Liver (tissue), 7 donors: ENCODE measurements at regions not wholly inside any gene's neighbourhood (a gene's known extent, or its start where the extent isn't known, plus 50 kb on each side); places are given as distances from the start of the nearest gene placed in this dataset.
A peak's percentile ranks its signal among the peaks of the same experiment; 100 is the strongest.

Experiments
- DNase-seq: peaks from one replicate; pipeline ENCODE4 v3.0.0-alpha.2; 2017; ENCODE audit warnings: low spot score
- H3K27ac ChIP-seq, 2 donors: one replicate each; pipeline ENCODE4 v1.7.0; 2013; ENCODE audit warnings: inconsistent platforms in 2 of 2, low read length in 2 of 2, control low read depth in 1 of 2, low read depth in 1 of 2, mild to moderate bottlenecking in 1 of 2
- H3K27me3 ChIP-seq, 4 donors: one replicate each; pipeline versions ENCODE4 v1.6.1 to v1.7.0; 2013; ENCODE audit warnings: low read length in 3 of 4, inconsistent platforms in 1 of 4, mild to moderate bottlenecking in 1 of 4, moderate library complexity in 1 of 4; ENCODE audit not compliant: control insufficient read depth in 4 of 4, insufficient read depth in 4 of 4
- H3K36me3 ChIP-seq, 4 donors: one replicate each; pipeline versions ENCODE4 v1.6.1 to v1.7.0; 2013; ENCODE audit warnings: low read length in 3 of 4, mild to moderate bottlenecking in 3 of 4, low read depth in 1 of 4, moderate library complexity in 1 of 4; ENCODE audit not compliant: control insufficient read depth in 4 of 4, insufficient read depth in 3 of 4
- H3K4me1 ChIP-seq, 4 donors: one replicate each; pipeline versions ENCODE4 v1.6.1 to v1.7.0; 2013; ENCODE audit warnings: low read length in 3 of 4, mild to moderate bottlenecking in 3 of 4, moderate library complexity in 1 of 4; ENCODE audit not compliant: control insufficient read depth in 4 of 4, insufficient read depth in 4 of 4
- H3K4me3 ChIP-seq, 3 donors: one replicate each; pipeline versions ENCODE4 v1.6.1 to v1.7.0; 2013; ENCODE audit warnings: low read length in 3 of 3, control low read depth in 1 of 3, low read depth in 1 of 3, mild to moderate bottlenecking in 1 of 3
- H3K9ac ChIP-seq, 2 donors: one replicate each; pipeline ENCODE4 v1.7.0; 2013; ENCODE audit warnings: low read length in 2 of 2, mild to moderate bottlenecking in 2 of 2, moderate library complexity in 2 of 2, control low read depth in 1 of 2, low read depth in 1 of 2
- H3K9me3 ChIP-seq, 4 donors: one replicate each; pipeline versions ENCODE4 v1.6.1 to v1.7.0; 2013; ENCODE audit warnings: low read length in 3 of 4; ENCODE audit not compliant: control insufficient read depth in 4 of 4
- FOXA1 ChIP-seq: IDR thresholded peaks from 2 replicates; pipeline ENCODE4 v1.6.1; 2016; ENCODE audit warnings: antibody characterized with exemption
- GABPA ChIP-seq, 2 donors: IDR thresholded peaks in 1 of 2; conservative IDR thresholded peaks in 1 of 2; 2 replicates each; pipeline ENCODE4 v1.6.1; 2016; ENCODE audit warnings: antibody characterized with exemption in 2 of 2, mild to moderate bottlenecking in 1 of 2, moderate library complexity in 1 of 2
- HNF4A ChIP-seq, 2 donors: conservative IDR thresholded peaks; 2 replicates each; pipeline ENCODE4 v1.6.1; 2016; ENCODE audit warnings: antibody characterized with exemption in 2 of 2, mild to moderate bottlenecking in 2 of 2
- HNF4G ChIP-seq: IDR thresholded peaks from 2 replicates; pipeline ENCODE4 v1.6.1; 2016; ENCODE audit warnings: antibody characterized with exemption
- RAD21 ChIP-seq, 2 donors: IDR thresholded peaks; 2 replicates each; pipeline ENCODE4 v1.6.1; 2016; ENCODE audit warnings: antibody characterized with exemption in 2 of 2, mild to moderate bottlenecking in 2 of 2
- RXRA ChIP-seq, 2 donors: IDR thresholded peaks; 2 replicates each; pipeline ENCODE4 v1.6.1; 2017 to 2018; ENCODE audit warnings: antibody characterized with exemption in 2 of 2, mild to moderate bottlenecking in 1 of 2
- SP1 ChIP-seq: IDR thresholded peaks from 2 replicates; pipeline ENCODE4 v1.6.1; 2018; ENCODE audit warnings: antibody characterized with exemption, mild to moderate bottlenecking
- TAF1 ChIP-seq: conservative IDR thresholded peaks from 2 replicates; pipeline ENCODE4 v1.6.1; 2016; ENCODE audit warnings: antibody characterized with exemption, mild to moderate bottlenecking
- WGBS: extraction: QIAGEN DNeasy Blood & Tissue Kit; methylation state at CpG from one replicate; pipeline ENCODE4 v1.1.7; 2013; 5-methylcytosine and 5-hydroxymethylcytosine counted together
- TF ChIP-seq, protein P1 (sequence below): IDR thresholded peaks from 2 replicates; pipeline ENCODE4 v1.6.1; 2016; ENCODE audit warnings: antibody characterized with exemption
- TF ChIP-seq, protein P2 (sequence below): IDR thresholded peaks from 2 replicates; pipeline ENCODE4 v1.6.1; 2016; ENCODE audit warnings: antibody characterized with exemption
- donor health status: healthy.
- donor health status: healthy.
- donor health status: healthy.
- donor health status: healthy.

DNA sequence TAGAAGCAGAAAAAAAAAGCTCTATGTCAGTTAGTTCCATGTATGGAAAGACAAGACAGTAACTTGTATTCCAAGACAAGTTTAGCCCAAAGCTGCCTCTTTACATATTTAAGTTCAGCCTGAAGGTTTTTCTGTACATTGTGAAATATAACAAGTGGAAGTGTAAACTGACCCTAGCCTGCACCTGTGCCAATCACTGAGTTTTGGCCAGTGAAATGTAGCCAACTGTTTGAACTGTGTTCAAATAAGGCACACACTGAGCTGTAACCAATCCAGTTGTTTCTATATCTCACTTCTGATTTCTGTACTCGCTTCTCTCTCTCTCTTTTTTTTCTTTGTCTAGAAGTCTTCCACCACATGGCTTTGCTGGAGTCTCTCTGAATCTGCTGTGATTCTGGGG is 1227.1 kb downstream of the NCAM2 start:
- Histone ChIP-seq H3K4me1 (peaks cover 0 to 6% (median under 1%) of the 10 kb centered on the region in 4 donors), H3K36me3 (no peaks in the 10 kb centered on the region), H3K9ac (no peak overlapping the region), H3K4me3 (no peak overlapping the region), H3K27ac (no peak overlapping the region), H3K9me3 (no peaks in the 10 kb centered on the region), H3K27me3 (no peaks in the 10 kb centered on the region)
- TF ChIP-seq RXRA (IDR thresholded peaks at IDR 0.05): peak in 1 of 2 donors; percentile 29
- peak in 1 of 2 donors; percentile 6 for TF ChIP-seq RAD21 (IDR thresholded peaks at IDR 0.05)
- TF ChIP-seq GABPA (IDR thresholded peaks at IDR 0.05 in 1 of 2, conservative IDR thresholded peaks at IDR 0.05 in 1 of 2): no peak
- TF ChIP-seq HNF4A (conservative IDR thresholded peaks at IDR 0.05): peak in 1 of 2 donors; percentile 43
- no peak for DNase-seq
- 26% methylated on average over 1 of the region's 1 CpG for WGBS

DNA sequence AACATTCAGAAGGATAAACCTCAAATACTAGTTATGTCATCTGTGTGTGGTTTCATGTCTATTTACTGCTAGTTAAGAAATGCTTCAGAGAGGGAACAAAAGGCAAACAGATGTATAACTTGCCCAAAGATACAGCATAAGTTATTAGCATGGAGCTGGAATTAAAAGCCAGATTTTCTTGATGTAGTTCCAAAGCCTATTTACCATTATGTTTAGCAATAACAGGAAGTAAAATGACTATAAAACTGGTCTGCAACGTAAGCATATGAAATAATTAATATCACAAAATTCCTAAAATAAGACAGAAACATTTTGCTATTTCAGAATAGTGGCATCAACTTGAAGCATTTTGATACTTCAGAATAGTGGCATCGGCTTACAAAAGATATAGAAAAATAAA is 1232.8 kb downstream of the NCAM2 start:
- no peak for DNase-seq
- H3K27ac ChIP-seq: no peak overlapping the region
- TF ChIP-seq HNF4G: no peak
- TF ChIP-seq, protein P1, sequence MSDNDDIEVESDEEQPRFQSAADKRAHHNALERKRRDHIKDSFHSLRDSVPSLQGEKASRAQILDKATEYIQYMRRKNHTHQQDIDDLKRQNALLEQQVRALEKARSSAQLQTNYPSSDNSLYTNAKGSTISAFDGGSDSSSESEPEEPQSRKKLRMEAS: no peak
- no peak for TF ChIP-seq RAD21 (IDR thresholded peaks at IDR 0.05)
- TF ChIP-seq, protein P2, sequence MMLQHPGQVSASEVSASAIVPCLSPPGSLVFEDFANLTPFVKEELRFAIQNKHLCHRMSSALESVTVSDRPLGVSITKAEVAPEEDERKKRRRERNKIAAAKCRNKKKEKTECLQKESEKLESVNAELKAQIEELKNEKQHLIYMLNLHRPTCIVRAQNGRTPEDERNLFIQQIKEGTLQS: no peak
- TF ChIP-seq SP1: no peak
- TF ChIP-seq RXRA (IDR thresholded peaks at IDR 0.05): no peak
- TF ChIP-seq FOXA1: no peak
- no peak overlapping the region for H3K4me3 ChIP-seq
- no peak overlapping the region for H3K9ac ChIP-seq
- H3K9me3 ChIP-seq: no peaks in the 10 kb centered on the region
- H3K36me3 ChIP-seq: no peaks in the 10 kb centered on the region
- no peaks in the 10 kb centered on the region for H3K27me3 ChIP-seq
- H3K4me1 ChIP-seq: no peaks in the 10 kb centered on the region
- 75% methylated on average over 2 of the region's 2 CpGs for WGBS

DNA sequence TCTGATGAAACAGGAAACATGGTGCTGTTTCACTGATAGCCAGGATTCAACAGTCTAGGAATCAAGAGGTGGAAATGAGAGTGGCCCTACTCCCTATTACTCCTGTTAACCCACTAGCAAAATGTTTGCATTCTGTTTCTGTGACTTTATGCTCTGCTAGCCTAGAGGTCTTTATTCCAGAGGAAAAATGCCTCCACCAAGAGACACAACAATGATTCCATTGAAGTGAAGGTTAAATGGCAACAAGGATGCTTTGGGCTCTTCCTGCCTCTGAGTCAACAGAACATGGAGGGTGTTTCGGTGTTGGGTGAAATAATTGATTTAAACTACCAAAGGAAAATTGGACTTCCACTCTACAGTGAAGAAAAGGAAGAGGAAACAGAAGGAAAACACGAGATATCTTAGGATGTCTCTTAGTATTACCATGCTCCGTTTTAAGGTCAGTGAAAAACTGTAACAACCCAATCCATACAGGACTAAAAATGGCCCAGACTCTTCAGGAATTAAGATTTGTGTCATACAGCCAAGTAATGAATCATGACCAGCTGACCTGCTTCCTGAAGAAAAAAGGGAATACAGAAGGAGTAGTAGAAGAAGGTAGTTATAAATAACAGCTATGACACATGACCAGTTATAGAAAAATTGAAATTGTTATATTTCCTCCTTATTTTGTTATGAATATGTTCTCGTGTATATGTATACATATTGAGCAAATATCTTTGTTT is 1237.8 kb downstream of the NCAM2 start:
- no peak overlapping the region for H3K9ac ChIP-seq
- TF ChIP-seq SP1: no peak
- 64% methylated on average over 4 of the region's 4 CpGs for WGBS

DNA sequence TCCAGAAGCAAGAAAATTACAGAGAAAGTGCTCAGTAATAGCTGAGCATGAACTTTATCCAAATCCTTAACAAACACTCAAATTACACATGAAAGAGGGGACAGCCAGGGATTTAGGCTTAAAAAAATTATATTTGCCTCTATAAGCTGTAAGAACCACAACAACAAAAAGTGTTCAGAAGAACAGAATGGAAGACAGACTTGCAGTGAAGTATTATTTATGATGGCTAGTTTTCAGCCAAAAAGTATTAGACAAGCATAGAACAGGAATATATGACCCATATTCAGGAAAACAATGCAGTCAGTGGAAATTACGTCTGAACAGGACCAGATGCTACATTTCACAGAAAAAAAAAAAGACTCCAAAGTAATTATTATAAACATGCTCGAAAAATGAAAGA is 1246.3 kb downstream of the NCAM2 start:
- no peaks in the 10 kb centered on the region for H3K4me1 ChIP-seq
- no peak overlapping the region for H3K9ac ChIP-seq
- H3K4me3 ChIP-seq: no peak overlapping the region
- 47% methylated on average over 2 of the region's 2 CpGs for WGBS
- no peaks in the 10 kb centered on the region for H3K27me3 ChIP-seq
- H3K9me3 ChIP-seq: no peaks in the 10 kb centered on the region
- no peaks in the 10 kb centered on the region for H3K36me3 ChIP-seq
- no peak for DNase-seq
- TF ChIP-seq TAF1: no peak
- no peak overlapping the region for H3K27ac ChIP-seq

More for the DNA sequence above, 1237.8 kb downstream of the NCAM2 start:
- Histone ChIP-seq H3K4me3 (no peak overlapping the region), H3K4me1 (no peaks in the 10 kb centered on the region), H3K36me3 (no peaks in the 10 kb centered on the region), H3K27ac (no peak overlapping the region), H3K9me3 (no peaks in the 10 kb centered on the region), H3K27me3 (no peaks in the 10 kb centered on the region)
- no peak for DNase-seq
